ENCODE measurements at regions not wholly inside any gene's neighbourhood (a gene's known extent, or its start where the extent isn't known, plus 50 kb on each side); places are given as distances from the start of the nearest gene placed in this dataset.

- TF ChIP-seq CTCF (conservative IDR thresholded peaks at IDR 0.05) (no peak), ZFX (IDR thresholded peaks at IDR 0.05) (no peak)
Observed at GRCh38 chr21:16264319-16264718, 534.5 kb downstream of the USP25 start.

Measured in C4-2B (cell line).